ENCODE measurements at regions not wholly inside any gene's neighbourhood (a gene's known extent, or its start where the extent isn't known, plus 50 kb on each side); places are given as distances from the start of the nearest gene placed in this dataset.

DNA sequence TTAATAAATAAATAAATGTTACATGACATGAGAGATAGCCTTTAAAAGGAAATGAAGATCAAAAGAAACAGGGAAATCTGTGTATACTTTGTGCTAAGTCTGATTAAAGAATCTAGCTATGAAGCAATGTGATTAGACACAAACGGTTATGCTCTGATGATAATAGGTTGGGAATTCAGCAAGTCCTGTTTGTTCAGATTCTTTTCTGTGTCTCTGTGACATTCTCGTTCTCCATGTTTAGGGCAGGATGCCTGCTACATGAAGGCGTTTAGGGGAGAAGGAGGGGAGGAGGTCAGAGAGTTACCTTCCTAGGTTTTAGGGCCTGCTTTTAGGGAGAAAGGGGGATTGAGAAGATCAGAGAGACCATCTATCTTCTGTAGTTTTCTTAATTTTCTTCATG lies 555.3 kb downstream of the DNAJB9 start:
- H3K36me3 ChIP-seq = no peaks in the 10 kb centered on the region
- intact Hi-C loops (cut with DNase I) = no loop called here
- no peaks in the 10 kb centered on the region for H3K4me1 ChIP-seq
- no peak overlapping the region for H3K27ac ChIP-seq
- no peaks in the 10 kb centered on the region for H3K27me3 ChIP-seq
- TF ChIP-seq, protein P1, sequence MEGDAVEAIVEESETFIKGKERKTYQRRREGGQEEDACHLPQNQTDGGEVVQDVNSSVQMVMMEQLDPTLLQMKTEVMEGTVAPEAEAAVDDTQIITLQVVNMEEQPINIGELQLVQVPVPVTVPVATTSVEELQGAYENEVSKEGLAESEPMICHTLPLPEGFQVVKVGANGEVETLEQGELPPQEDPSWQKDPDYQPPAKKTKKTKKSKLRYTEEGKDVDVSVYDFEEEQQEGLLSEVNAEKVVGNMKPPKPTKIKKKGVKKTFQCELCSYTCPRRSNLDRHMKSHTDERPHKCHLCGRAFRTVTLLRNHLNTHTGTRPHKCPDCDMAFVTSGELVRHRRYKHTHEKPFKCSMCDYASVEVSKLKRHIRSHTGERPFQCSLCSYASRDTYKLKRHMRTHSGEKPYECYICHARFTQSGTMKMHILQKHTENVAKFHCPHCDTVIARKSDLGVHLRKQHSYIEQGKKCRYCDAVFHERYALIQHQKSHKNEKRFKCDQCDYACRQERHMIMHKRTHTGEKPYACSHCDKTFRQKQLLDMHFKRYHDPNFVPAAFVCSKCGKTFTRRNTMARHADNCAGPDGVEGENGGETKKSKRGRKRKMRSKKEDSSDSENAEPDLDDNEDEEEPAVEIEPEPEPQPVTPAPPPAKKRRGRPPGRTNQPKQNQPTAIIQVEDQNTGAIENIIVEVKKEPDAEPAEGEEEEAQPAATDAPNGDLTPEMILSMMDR (IDR thresholded peaks at IDR 0.05) = no peak
- H3K9me3 ChIP-seq = no peaks in the 10 kb centered on the region
- no peak for DNase-seq (ENCODE audit: low spot score in 2 of 2)
- H3K4me3 ChIP-seq = no peak overlapping the region

DNA sequence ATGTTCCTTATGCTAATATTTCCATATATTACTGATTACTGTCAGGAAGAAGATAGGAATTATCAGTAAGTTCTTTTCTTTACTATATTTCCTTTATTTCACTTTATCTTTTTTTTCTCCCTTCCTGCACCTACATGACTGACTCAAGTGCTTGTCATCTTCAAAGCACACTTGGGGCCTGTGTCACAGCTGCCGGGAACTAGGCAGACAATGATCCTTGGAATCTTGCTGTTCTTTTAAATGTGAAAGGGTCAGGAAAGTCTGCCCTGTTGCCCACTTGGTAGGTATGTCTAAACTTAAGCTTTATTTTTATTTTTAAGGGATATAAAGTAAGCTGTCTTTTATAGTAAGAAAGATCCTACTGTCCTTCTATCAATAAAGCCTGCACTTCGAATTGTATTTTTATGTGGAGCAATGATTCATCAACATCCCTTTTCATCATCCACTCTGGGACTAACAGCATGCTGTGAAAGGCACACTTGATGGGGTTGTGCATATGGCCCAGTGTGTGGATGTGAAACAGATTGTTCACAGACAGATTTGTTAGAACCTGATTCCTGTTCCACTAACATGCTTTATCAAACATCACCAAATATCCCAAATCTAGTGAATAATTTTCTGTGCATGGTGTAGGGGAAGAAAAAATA lies 556.9 kb downstream of the DNAJB9 start:
- TF ChIP-seq, protein P1 (IDR thresholded peaks at IDR 0.05) = no peak
- intact Hi-C loops (cut with DNase I) = no loop called here

DNA sequence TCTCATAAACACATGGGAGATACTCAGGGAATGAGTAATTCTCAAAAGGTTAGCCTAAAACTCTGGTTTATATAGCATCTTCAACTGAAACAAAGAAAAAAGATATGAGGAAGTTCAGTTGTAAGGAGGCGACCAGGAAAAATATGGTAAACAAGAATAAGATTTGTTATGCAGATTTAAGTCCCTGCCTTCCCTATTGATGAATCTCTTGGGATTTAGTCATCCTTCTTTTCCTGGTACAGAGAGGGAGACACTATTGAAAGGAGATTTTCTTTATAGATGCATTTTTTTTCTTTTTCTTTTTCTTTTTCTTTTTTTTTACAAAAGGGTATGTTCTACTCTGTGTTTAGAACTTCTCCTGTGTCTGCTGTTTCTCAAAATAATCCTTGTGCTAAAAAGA lies 557.5 kb downstream of the DNAJB9 start:
- Histone ChIP-seq H3K4me3 (no peak overlapping the region), H3K9me3 (no peaks in the 10 kb centered on the region), H3K36me3 (no peaks in the 10 kb centered on the region), H3K27ac (no peak overlapping the region), H3K4me1 (no peaks in the 10 kb centered on the region), H3K27me3 (no peaks in the 10 kb centered on the region)
- TF ChIP-seq, protein P1 (IDR thresholded peaks at IDR 0.05) = no peak
- DNase-seq (ENCODE audit: low spot score in 2 of 2) = no peak
- intact Hi-C loops (cut with DNase I) = no loop called here

More for the DNA sequence above, 556.9 kb downstream of the DNAJB9 start:
- H3K4me1 ChIP-seq = no peaks in the 10 kb centered on the region
- H3K9me3 ChIP-seq = no peaks in the 10 kb centered on the region
- H3K4me3 ChIP-seq = no peak overlapping the region
- H3K27me3 ChIP-seq = no peaks in the 10 kb centered on the region
- H3K27ac ChIP-seq = no peak overlapping the region
- DNase-seq (ENCODE audit: low spot score in 2 of 2) = no peak
- no peaks in the 10 kb centered on the region for H3K36me3 ChIP-seq

- no peak overlapping the region for H3K27ac ChIP-seq
- no peaks in the 10 kb centered on the region for H3K27me3 ChIP-seq
- H3K9me3 ChIP-seq = peaks cover 0 to 8% of the 10 kb centered on the region in 2 donors
- intact Hi-C loops (cut with DNase I) = no loop called here
- no peaks in the 10 kb centered on the region for H3K36me3 ChIP-seq
- H3K4me1 ChIP-seq = no peaks in the 10 kb centered on the region
- H3K4me3 ChIP-seq = no peak overlapping the region
- TF ChIP-seq, protein P1 (IDR thresholded peaks at IDR 0.05) = no peak
- no peak for DNase-seq (ENCODE audit: low spot score in 2 of 2)
Measured at GRCh38 chr7:109131141-109131540, 561.5 kb downstream of the DNAJB9 start.

DNA sequence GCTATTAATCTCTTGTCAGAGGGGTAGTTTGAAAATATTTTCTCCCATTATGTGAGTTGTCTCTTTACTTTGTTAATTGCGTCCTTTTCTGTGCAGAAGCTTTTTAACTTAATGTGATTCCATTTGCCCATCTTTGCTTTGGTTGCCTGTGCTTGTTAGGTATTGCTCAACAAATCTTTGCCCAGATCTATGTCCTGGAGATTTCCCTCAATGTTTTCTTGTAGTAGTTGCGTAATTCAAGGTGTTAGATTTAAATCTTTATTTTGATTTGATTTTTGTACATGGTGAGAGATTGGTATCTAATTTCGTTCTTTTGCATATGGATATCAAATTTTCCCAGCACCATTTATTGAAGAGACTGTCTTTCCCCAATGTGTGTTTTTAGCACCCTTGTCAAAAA lies 567.2 kb downstream of the DNAJB9 start:
- H3K27me3 ChIP-seq = no peaks in the 10 kb centered on the region
- intact Hi-C loops (cut with DNase I) = no loop called here

More for the DNA sequence above, 567.2 kb downstream of the DNAJB9 start:
- no peak for DNase-seq (ENCODE audit: low spot score in 2 of 2)
- no peaks in the 10 kb centered on the region for H3K4me1 ChIP-seq
- TF ChIP-seq, protein P1 (IDR thresholded peaks at IDR 0.05) = no peak
- H3K27ac ChIP-seq = no peak overlapping the region
- H3K4me3 ChIP-seq = no peak overlapping the region
- H3K9me3 ChIP-seq = peaks cover 0 to 10% of the 10 kb centered on the region in 2 donors
- no peaks in the 10 kb centered on the region for H3K36me3 ChIP-seq

Measured in ascending aorta (tissue), 2 donors.